GM21786 (cell line): ENCODE measurements at regions not wholly inside any gene's neighbourhood (a gene's known extent, or its start where the extent isn't known, plus 50 kb on each side); places are given as distances from the start of the nearest gene placed in this dataset.

Source experiments
- ATAC-seq: cut with Tn5 transposase; IDR thresholded peaks from one replicate; pipeline ENCODE4 v1.9.1; 2021; ENCODE audit not compliant: unreplicated experiment

- no peak for ATAC-seq
Measured at GRCh38 chr3:82773207-82773606, 1011.8 kb upstream of the GBE1 start.

- ATAC-seq: no peak
Measured at GRCh38 chr3:82764521-82764920, 1003.1 kb upstream of the GBE1 start.

DNA sequence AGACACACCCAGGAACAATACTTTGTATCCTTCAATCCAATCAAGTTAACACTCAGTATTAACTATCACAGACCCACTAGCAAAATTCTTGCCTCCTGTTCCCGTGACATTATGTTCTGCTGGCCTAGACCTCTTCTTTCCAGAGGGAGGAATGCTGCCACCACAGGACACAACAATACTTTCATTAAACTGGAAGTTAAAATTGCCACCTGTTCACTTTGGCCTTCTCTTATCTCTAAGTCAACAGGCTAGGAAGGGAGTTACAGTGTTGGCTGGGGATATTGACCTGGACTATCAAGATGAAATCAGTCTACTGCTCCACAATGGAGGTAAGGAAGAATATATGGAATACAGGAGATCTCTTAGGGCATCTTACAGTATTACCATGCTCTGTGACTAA is 1000.4 kb upstream of the GBE1 start:
- no peak for ATAC-seq

GRCh38 chr3:82745544-82745943 is 984.1 kb upstream of the GBE1 start:
- ATAC-seq: no peak

DNA sequence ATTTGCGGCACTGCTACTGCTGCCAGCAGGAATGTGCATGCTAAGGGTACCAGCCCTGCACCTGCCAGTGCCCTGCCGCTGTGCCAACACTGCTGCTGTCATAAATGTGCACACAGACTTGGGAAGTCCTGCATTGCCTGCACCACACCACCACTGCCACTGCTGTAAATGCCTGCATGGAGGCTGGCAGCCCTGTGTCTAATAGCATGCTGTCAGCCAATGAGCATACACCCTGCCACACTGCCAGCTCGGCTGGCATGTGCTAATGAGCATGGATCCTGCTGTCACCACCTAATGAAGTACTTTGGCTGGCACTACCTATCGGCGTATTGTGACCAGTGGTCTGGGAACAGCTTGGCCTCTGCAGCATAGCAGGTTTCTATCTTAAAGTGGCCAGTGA is 981.8 kb upstream of the GBE1 start:
- no peak for ATAC-seq

GRCh38 chr3:82741346-82741745 is 979.9 kb upstream of the GBE1 start:
- no peak for ATAC-seq

GRCh38 chr3:82739390-82739789 is 977.9 kb upstream of the GBE1 start:
- no peak for ATAC-seq

DNA sequence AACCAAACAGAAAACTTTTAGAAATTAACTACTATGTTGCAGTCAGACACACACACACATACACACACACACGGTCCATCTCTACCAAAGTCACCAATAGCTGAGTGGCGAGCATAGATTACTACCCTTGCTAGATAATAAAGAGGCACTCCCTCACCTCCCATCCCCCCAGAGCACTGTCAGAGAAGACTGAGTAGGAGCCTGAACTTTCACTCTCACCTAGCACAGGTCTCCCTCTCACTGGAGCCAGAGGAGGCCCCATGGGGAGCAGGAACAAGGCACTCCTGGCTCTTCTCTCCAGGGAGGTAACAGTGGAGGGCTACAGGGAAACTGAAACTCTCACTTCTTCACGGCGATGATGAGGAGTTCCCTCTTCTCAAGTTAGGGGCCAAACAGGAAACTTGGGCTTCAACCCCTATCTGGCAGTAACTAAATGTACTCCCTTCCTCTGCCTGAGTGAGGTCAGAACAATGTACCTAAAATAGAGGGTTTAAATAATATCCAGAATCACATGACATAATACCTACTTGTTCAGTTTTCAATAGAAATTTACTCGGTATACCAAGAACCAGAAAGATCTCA is 975.3 kb upstream of the GBE1 start:
- no peak for ATAC-seq

GRCh38 chr3:82715091-82715856 is 953.8 kb upstream of the GBE1 start:
- no peak for ATAC-seq

GRCh38 chr3:82707035-82707434 is 945.6 kb upstream of the GBE1 start:
- ATAC-seq: no peak

- ATAC-seq: no peak
Measured at GRCh38 chr3:82685761-82686160, 924.3 kb upstream of the GBE1 start.

DNA sequence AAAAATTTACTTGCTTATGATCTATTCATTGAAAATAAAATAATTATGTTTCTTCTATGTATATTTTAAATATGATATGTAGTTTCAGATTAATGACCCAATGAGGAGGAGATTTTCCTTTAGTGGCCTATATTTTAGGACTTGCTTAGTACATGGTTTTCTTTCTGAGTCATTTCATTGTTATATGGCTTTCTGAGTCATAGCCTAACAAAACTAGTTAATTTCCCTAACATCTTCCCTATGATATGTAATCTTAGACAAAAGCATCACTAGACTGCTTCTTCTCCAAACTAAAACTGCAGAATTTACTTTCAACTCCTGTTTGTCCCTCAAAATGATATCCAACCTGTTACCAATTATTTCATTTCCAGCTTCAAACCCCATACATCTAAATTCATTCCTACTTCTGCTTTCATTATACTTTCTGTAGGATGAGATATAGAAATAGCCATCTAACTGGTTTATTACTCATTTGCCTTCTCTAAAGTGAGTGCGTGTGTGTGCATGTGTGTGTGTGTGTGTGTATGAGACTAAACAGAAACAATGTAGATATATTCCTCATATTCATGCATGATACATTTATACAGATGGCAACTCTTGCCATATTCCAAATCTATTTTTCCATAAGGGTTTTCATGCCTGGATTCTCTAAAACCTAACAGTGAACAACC is 915.0 kb upstream of the GBE1 start:
- ATAC-seq: no peak

DNA sequence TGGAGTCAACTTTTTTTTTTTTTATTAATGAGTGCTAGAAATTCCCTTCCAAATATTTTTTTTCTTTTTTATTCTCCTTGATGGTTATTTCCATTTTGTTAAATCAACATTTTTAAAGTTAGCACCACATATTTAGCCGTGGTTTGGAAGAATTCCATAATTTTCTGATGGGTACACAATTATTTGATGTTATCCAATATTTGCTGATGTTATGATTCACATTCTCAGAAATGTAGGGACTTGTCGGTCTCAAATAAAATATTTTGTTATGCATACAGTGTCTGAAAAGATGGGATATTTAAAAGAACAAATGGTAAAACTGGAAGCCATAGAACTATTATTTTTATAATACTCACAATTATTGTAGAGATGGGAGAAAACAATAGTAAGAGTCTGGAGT is 911.5 kb upstream of the GBE1 start:
- no peak for ATAC-seq

DNA sequence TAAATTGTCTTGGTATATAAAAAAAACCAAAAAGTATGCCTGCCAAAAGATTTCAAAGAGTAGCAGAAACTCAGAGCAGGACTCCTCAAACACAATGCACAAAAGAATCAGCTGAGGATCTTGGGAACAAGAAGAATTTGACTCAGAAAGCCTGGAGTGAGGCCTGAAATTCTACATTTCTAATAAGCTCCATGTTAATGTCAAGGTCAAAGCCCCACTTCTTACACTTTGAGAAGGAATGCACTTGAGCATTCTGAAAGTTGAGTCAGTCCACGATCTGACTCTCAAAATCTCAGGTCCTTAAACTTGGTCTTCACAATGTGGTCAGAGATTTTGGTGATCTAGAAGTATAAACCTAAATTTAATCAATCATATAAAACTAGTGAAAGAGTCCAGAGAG is 910.0 kb upstream of the GBE1 start:
- no peak for ATAC-seq

- no peak for ATAC-seq
Measured at GRCh38 chr3:82654708-82655107, 893.3 kb upstream of the GBE1 start.

- ATAC-seq: no peak
Measured at GRCh38 chr3:82643948-82644347, 882.5 kb upstream of the GBE1 start.

DNA sequence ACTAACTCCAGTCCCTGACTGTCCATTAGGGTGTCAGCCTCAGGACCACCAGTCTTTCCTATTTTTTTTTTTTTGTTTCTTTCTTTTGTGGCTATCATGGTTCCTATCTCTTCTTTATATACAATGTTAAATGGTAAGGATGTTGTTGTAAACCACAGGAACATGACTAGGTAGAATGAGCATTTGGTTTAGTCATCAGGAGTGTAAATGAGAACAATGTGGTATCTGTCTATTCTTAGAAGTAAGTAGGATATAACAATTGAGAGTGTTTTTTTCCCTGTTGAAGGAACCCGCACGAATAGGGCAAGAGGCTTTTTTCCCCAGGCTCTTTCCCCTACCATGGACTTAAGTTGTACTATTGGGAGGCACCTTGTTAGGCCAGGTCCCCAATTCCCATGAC is 880.3 kb upstream of the GBE1 start:
- no peak for ATAC-seq

GRCh38 chr3:82640254-82640653 is 878.8 kb upstream of the GBE1 start:
- ATAC-seq: no peak

GRCh38 chr3:82637574-82637973 is 876.1 kb upstream of the GBE1 start:
- ATAC-seq: no peak

DNA sequence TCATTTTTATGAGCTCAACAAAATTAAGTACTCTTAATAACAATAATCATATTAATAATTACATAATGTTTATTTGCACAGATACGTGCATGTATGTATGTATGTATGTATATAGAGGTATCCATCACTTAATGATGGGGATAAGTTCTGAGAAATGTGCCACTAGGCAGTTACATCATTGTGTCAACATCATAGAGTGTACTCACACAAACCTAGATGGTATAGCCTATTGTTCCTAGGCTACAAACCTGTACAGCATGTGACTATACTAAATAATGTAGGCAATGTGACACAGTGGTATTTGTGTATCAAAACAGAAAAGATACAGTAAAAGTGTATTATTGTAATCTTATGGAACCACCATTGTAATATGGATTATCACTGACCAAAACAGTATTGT is 874.7 kb upstream of the GBE1 start:
- no peak for ATAC-seq

DNA sequence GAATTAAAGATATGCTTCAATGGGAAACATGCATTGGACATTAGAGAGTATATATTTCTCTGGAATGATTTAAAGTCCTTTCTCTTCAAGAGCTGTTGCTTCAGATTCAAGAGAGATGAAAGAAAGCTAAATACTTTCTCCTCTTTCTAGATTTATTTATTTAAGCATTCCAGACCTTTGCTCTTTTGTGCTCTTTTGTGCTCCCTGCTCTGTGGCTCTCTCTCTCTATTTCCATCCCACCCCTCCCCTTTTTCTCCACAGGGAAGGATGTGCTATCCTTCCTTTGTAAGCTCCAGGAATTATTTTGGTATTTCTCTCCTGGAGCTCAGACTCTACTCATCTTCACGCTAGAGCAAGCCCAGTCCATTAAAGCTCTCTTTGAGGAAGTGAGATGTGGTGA is 871.9 kb upstream of the GBE1 start:
- no peak for ATAC-seq

- no peak for ATAC-seq
Measured at GRCh38 chr3:82629937-82630336, 868.5 kb upstream of the GBE1 start.
